Left lung (tissue), 4 donors: ENCODE measurements at regions not wholly inside any gene's neighbourhood (a gene's known extent, or its start where the extent isn't known, plus 50 kb on each side); places are given as distances from the start of the nearest gene placed in this dataset.

Source experiments
- ATAC-seq: fragments of 200-7000 bp; cut with Tn5 transposase; one replicate; pipeline ENCODE4 v1.9.1; 2020; ENCODE audit warnings: moderate library complexity
- DNase-seq, 4 donors: peaks; one replicate each; pipeline ENCODE4 v3.0.0-alpha.2; 2013 to 2020
- H3K27ac ChIP-seq, 2 donors: fragments of 200-600 bp; sonication (generic) in 1 of 2; one replicate each; pipeline versions ENCODE4 v1.5.0 to v1.8.0; 2020 to 2021
- H3K27me3 ChIP-seq, 2 donors: fragments of 200-600 bp; sonication (generic) in 1 of 2; one replicate each; pipeline versions ENCODE4 v1.5.0 to v1.8.0; 2020 to 2021
- H3K36me3 ChIP-seq, 2 donors: fragments of 200-600 bp; sonication (generic) in 1 of 2; one replicate each; pipeline versions ENCODE4 v1.5.0 to v1.8.0; 2020 to 2021
- H3K4me1 ChIP-seq, 2 donors: fragments of 200-600 bp; one replicate each; pipeline ENCODE4 v1.8.0; 2021
- H3K4me3 ChIP-seq, 2 donors: fragments of 200-600 bp; sonication (generic) in 1 of 2; one replicate each; pipeline versions ENCODE4 v1.5.0 to v1.8.0; 2020 to 2021; ENCODE audit warnings: mild to moderate bottlenecking in 1 of 2
- H3K9me3 ChIP-seq, 2 donors: fragments of 200-600 bp; sonication (generic) in 1 of 2; one replicate each; pipeline versions ENCODE4 v1.5.0 to v1.8.0; 2020 to 2021
- CTCF ChIP-seq, 2 donors: fragments of 200-600 bp; sonication (generic) in 1 of 2; IDR thresholded peaks; one replicate each; pipeline versions ENCODE4 v1.5.0 to v1.8.0; 2021; ENCODE audit warnings: antibody characterized with exemption in 2 of 2
- intact Hi-C, 2 donors: fragments of 100-400 bp; cut with DNase I; formaldehyde crosslinking; loops; one replicate each; pipeline versions ENCODE4 v1.11.2 to v1.14.2; 2022
- donor health status: DM: no; HTN: yes; CAD: no.
- donor health status: DM: no; HTN: no; CAD: no.

DNA sequence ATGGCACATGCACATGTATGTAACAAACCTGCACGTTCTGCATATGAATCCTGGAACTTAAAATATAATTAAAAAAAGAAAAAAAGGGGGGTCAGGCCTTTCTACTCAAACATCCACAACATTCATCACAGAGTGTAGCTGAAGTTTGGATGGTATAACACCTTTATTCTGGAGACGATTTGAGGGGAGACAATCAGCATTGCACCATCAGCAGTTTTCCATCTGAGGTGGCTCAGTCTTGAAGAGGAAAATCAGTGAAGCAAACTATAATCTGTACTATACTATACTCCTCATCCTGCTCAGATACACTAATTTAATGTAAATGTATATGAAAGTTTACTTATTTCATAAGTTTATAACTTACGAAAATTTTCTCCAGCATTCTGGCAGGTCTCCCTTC, 969.7 kb downstream of the SLITRK1 start:
- DNase-seq (no peak), ATAC-seq (no peak)
- TF ChIP-seq CTCF (IDR thresholded peaks at IDR 0.05): no peak
- no peak overlapping the region for H3K4me3 ChIP-seq
- no peaks in the 10 kb centered on the region for H3K4me1 ChIP-seq
- H3K27me3 ChIP-seq: no peaks in the 10 kb centered on the region
- intact Hi-C loops: no loop called here
- H3K9me3 ChIP-seq: peaks cover 0 to 2% of the 10 kb centered on the region in 2 donors
- no peak overlapping the region for H3K27ac ChIP-seq
- H3K36me3 ChIP-seq: no peaks in the 10 kb centered on the region

- Histone ChIP-seq H3K36me3 (no peaks in the 10 kb centered on the region), H3K4me1 (no peaks in the 10 kb centered on the region), H3K9me3 (no peaks in the 10 kb centered on the region), H3K27me3 (no peaks in the 10 kb centered on the region), H3K4me3 (no peak overlapping the region), H3K27ac (no peak overlapping the region)
- no peak for TF ChIP-seq CTCF (IDR thresholded peaks at IDR 0.05)
- intact Hi-C loops: no loop called here
- ATAC-seq (no peak), DNase-seq (no peak)
Observed at GRCh38 chr13:82905071-82905470, 977.2 kb downstream of the SLITRK1 start.

DNA sequence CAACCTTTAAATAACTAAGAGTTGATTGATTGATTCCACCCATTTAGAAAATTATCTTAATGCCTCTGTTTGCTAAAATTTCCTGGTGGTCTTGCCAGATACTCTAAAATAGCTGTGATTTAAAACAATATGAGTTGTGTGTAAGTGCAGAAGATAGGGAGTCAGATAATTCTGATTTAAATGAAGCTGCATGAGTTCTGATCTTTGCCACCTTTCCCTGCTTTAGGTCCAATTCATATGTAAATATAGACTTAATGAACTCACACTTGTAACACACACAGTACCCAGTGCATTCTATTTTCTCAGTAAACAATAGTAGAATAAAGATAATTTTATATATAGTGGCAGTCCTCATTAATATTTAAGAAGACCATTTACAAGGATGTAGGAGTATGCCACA, 981.8 kb downstream of the SLITRK1 start:
- no peak for TF ChIP-seq CTCF (IDR thresholded peaks at IDR 0.05)
- ATAC-seq (no peak), DNase-seq (no peak)
- intact Hi-C loops: no loop called here
- Histone ChIP-seq H3K36me3 (no peaks in the 10 kb centered on the region), H3K9me3 (peaks cover 0 to 9% of the 10 kb centered on the region in 2 donors), H3K4me1 (no peaks in the 10 kb centered on the region), H3K4me3 (no peak overlapping the region), H3K27ac (no peak overlapping the region), H3K27me3 (no peaks in the 10 kb centered on the region)

GRCh38 chr13:82898586-82898985, 983.7 kb downstream of the SLITRK1 start:
- intact Hi-C loops: no loop called here
- no peak for ATAC-seq
- no peaks in the 10 kb centered on the region for H3K36me3 ChIP-seq

DNA sequence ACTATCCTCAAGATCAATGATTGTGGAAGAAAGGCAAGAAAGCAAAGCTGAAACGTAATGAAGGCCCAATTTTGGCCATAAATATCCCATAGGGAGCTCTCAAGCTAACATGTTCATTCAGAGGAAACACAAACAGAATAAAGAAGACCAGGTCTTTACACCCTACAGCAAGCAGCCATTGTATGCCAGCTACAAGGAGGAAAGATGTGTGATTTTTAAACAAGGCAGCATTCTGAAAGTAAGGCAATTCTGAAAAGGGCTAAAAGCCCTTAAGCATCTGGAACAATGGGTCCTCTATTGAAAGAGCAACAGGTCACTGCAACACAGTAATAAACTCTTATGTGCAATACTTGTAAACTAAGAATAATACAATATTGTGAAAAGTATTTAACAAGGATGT, 1002.4 kb downstream of the SLITRK1 start:
- H3K4me3 ChIP-seq: no peak overlapping the region
- H3K36me3 ChIP-seq: no peaks in the 10 kb centered on the region
- H3K9me3 ChIP-seq: peaks cover 0 to 17% of the 10 kb centered on the region in 2 donors
- no peaks in the 10 kb centered on the region for H3K27me3 ChIP-seq
- intact Hi-C loops: no loop called here
- no peak for TF ChIP-seq CTCF (IDR thresholded peaks at IDR 0.05)
- no peaks in the 10 kb centered on the region for H3K4me1 ChIP-seq
- no peak overlapping the region for H3K27ac ChIP-seq
- DNase-seq: no peak
- no peak for ATAC-seq

More at GRCh38 chr13:82898586-82898985, 983.7 kb downstream of the SLITRK1 start:
- no peaks in the 10 kb centered on the region for H3K4me1 ChIP-seq
- H3K4me3 ChIP-seq: no peak overlapping the region
- no peaks in the 10 kb centered on the region for H3K27me3 ChIP-seq
- peaks cover 0 to 9% of the 10 kb centered on the region in 2 donors for H3K9me3 ChIP-seq
- DNase-seq: no peak
- no peak for TF ChIP-seq CTCF (IDR thresholded peaks at IDR 0.05)
- H3K27ac ChIP-seq: no peak overlapping the region
